ENCODE measurements at regions not wholly inside any gene's neighbourhood (a gene's known extent, or its start where the extent isn't known, plus 50 kb on each side); places are given as distances from the start of the nearest gene placed in this dataset.

GRCh38 chr9:106400950-106401349 is 462.0 kb upstream of the ZNF462 start:
- no peaks in the 10 kb centered on the region for H3K4me1 ChIP-seq
- H3K9ac ChIP-seq = no peak overlapping the region
- H3K27ac ChIP-seq = no peak overlapping the region
- no peak for TF ChIP-seq CTCF (IDR thresholded peaks at IDR 0.05)
- H3K4me3 ChIP-seq (ENCODE audit: low read depth, low read length) = no peak overlapping the region
- peaks cover 3% of the 10 kb centered on the region for H3K9me3 ChIP-seq (ENCODE audit: control insufficient read depth, low read length)
- H3K36me3 ChIP-seq (ENCODE audit: control insufficient read depth, insufficient read depth, low read length) = no peaks in the 10 kb centered on the region
- H2AFZ ChIP-seq = no peak overlapping the region
- H3K79me2 ChIP-seq = no peaks in the 10 kb centered on the region
- H3K4me2 ChIP-seq (ENCODE audit: low read length) = no peak overlapping the region
- no peaks in the 10 kb centered on the region for H3K27me3 ChIP-seq (ENCODE audit: control insufficient read depth, insufficient read depth, low read length)

GRCh38 chr9:106403081-106403480 is 459.9 kb upstream of the ZNF462 start:
- no peak for TF ChIP-seq CTCF (IDR thresholded peaks at IDR 0.05)
- no peaks in the 10 kb centered on the region for H3K36me3 ChIP-seq (ENCODE audit: control insufficient read depth, insufficient read depth, low read length)
- H3K4me1 ChIP-seq = no peaks in the 10 kb centered on the region
- no peak overlapping the region for H3K4me3 ChIP-seq (ENCODE audit: low read depth, low read length)
- H3K9ac ChIP-seq = no peak overlapping the region
- H2AFZ ChIP-seq = no peak overlapping the region
- H3K27ac ChIP-seq = no peak overlapping the region
- H3K79me2 ChIP-seq = no peaks in the 10 kb centered on the region
- no peak overlapping the region for H3K4me2 ChIP-seq (ENCODE audit: low read length)
- no peaks in the 10 kb centered on the region for H3K27me3 ChIP-seq (ENCODE audit: control insufficient read depth, insufficient read depth, low read length)
- peaks cover 3% of the 10 kb centered on the region for H3K9me3 ChIP-seq (ENCODE audit: control insufficient read depth, low read length)

- no peak for TF ChIP-seq CTCF (IDR thresholded peaks at IDR 0.05)
- Histone ChIP-seq H3K9ac (no peak overlapping the region), H3K27ac (no peak overlapping the region), H3K4me3 (ENCODE audit: low read depth, low read length) (no peak overlapping the region), H3K27me3 (ENCODE audit: control insufficient read depth, insufficient read depth, low read length) (no peaks in the 10 kb centered on the region), H2AFZ (no peak overlapping the region), H3K4me2 (ENCODE audit: low read length) (no peak overlapping the region), H3K4me1 (no peaks in the 10 kb centered on the region), H3K9me3 (ENCODE audit: control insufficient read depth, low read length) (peaks cover 3% of the 10 kb centered on the region), H3K79me2 (no peaks in the 10 kb centered on the region), H3K36me3 (ENCODE audit: control insufficient read depth, insufficient read depth, low read length) (no peaks in the 10 kb centered on the region)
These were observed 458.8 kb upstream of the ZNF462 start for GRCh38 chr9:106404137-106404536.

- no peaks in the 10 kb centered on the region for H3K79me2 ChIP-seq
- H3K4me2 ChIP-seq (ENCODE audit: low read length) = no peak overlapping the region
- H3K36me3 ChIP-seq (ENCODE audit: control insufficient read depth, insufficient read depth, low read length) = no peaks in the 10 kb centered on the region
- no peak overlapping the region for H2AFZ ChIP-seq
- H3K4me1 ChIP-seq = no peaks in the 10 kb centered on the region
- H3K9ac ChIP-seq = no peak overlapping the region
- no peak overlapping the region for H3K27ac ChIP-seq
- H3K27me3 ChIP-seq (ENCODE audit: control insufficient read depth, insufficient read depth, low read length) = no peaks in the 10 kb centered on the region
- TF ChIP-seq CTCF (IDR thresholded peaks at IDR 0.05) = no peak
- H3K9me3 ChIP-seq (ENCODE audit: control insufficient read depth, low read length) = peaks cover 3% of the 10 kb centered on the region
- no peak overlapping the region for H3K4me3 ChIP-seq (ENCODE audit: low read depth, low read length)
These were observed 457.0 kb upstream of the ZNF462 start for GRCh38 chr9:106405871-106406435.

- no peak overlapping the region for H3K4me3 ChIP-seq (ENCODE audit: low read depth, low read length)
- H3K27me3 ChIP-seq (ENCODE audit: control insufficient read depth, insufficient read depth, low read length) = no peaks in the 10 kb centered on the region
- no peaks in the 10 kb centered on the region for H3K79me2 ChIP-seq
- no peaks in the 10 kb centered on the region for H3K4me1 ChIP-seq
- no peak overlapping the region for H3K9ac ChIP-seq
- no peak for TF ChIP-seq CTCF (IDR thresholded peaks at IDR 0.05)
- H3K36me3 ChIP-seq (ENCODE audit: control insufficient read depth, insufficient read depth, low read length) = no peaks in the 10 kb centered on the region
- H3K4me2 ChIP-seq (ENCODE audit: low read length) = no peak overlapping the region
- H3K9me3 ChIP-seq (ENCODE audit: control insufficient read depth, low read length) = no peaks in the 10 kb centered on the region
- H3K27ac ChIP-seq = no peak overlapping the region
- no peak overlapping the region for H2AFZ ChIP-seq
These were observed 448.9 kb upstream of the ZNF462 start for GRCh38 chr9:106414042-106414441.

All from parathyroid adenoma (tissue), 2 donors.